ENCODE measurements at regions not wholly inside any gene's neighbourhood (a gene's known extent, or its start where the extent isn't known, plus 50 kb on each side); places are given as distances from the start of the nearest gene placed in this dataset.

DNA sequence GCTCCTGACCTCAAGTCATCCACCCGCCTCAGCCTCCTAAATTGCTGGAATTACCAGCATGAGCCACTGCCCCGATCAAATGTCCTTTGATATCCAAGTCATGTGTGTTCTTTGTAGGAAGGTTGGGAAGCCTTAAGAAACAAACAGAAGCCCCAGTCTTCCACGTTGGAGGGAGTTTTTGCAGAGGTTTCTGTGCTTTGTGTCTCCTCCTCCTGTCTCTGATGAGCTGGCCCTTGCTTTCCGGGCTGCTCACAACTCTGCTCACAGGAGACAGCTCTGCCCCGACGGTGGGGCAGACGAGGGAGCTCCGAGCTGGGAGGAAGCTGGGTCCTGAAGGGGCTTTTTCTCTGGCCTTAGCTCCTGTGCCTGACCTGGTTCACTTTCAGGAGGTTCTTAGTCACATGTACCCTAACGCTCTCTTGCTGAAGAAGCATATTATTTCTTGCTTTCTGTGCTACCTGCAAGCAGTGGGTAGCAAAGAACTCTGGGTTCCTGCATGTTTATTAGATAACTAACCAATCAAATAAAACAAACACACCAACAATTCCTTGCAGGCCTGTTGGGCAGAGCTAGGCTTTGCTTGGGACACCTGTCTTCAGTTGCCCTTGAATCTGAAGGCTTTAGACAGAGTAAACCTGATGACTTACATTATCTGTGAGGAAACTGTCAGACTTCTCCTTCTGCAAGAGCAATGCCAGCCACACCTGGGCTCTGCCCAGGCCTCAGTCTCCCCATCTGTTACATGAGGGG is 52.6 kb upstream of the SMAD6 start:
- ATAC-seq (ENCODE audit: insufficient read depth, low read depth) (no peak), DNase-seq (no peak)
- H3K27me3 ChIP-seq (ENCODE audit: insufficient read depth, low read length, poor library complexity), result no peaks in the 10 kb centered on the region
- no peak overlapping the region for H3K9ac ChIP-seq (ENCODE audit: low read depth, low read length)
- H3K4me1 ChIP-seq (ENCODE audit: insufficient read depth, low read length), result no peaks in the 10 kb centered on the region
- H3K9me3 ChIP-seq (ENCODE audit: insufficient read depth, low read length, severe bottlenecking), result no peaks in the 10 kb centered on the region
- H3K27ac ChIP-seq (ENCODE audit: low read length), result no peak overlapping the region
- no peaks in the 10 kb centered on the region for H4K20me1 ChIP-seq (ENCODE audit: insufficient read depth, low read length)
- H3K36me3 ChIP-seq (ENCODE audit: insufficient read depth, low read length), result no peaks in the 10 kb centered on the region
- H3K79me2 ChIP-seq (ENCODE audit: insufficient read depth, low read length), result no peaks in the 10 kb centered on the region
- no peak overlapping the region for H3K4me2 ChIP-seq (ENCODE audit: insufficient read depth, low read length)
- no peak overlapping the region for H2AFZ ChIP-seq (ENCODE audit: low read depth, low read length)
- H3K4me3 ChIP-seq (ENCODE audit: low read depth in 1 of 2, low read length in 2 of 2), result no peak overlapping the region
- TF ChIP-seq EZH2 (IDR thresholded peaks at IDR 0.05; ENCODE audit: borderline replicate concordance, low read depth, low read length, severe bottlenecking) (no peak), CTCF (IDR thresholded peaks at IDR 0.05; ENCODE audit: borderline replicate concordance, extremely low read depth, low read length, poor library complexity, severe bottlenecking) (no peak)

GRCh38 chr15:66650433-66650832 is 51.6 kb upstream of the SMAD6 start:
- no peaks in the 10 kb centered on the region for H3K9me3 ChIP-seq (ENCODE audit: insufficient read depth, low read length, severe bottlenecking)
- no peaks in the 10 kb centered on the region for H3K36me3 ChIP-seq (ENCODE audit: insufficient read depth, low read length)
- ATAC-seq (ENCODE audit: insufficient read depth, low read depth), result no peak
- TF ChIP-seq EZH2 (IDR thresholded peaks at IDR 0.05; ENCODE audit: borderline replicate concordance, low read depth, low read length, severe bottlenecking) (no peak), CTCF (IDR thresholded peaks at IDR 0.05; ENCODE audit: borderline replicate concordance, extremely low read depth, low read length, poor library complexity, severe bottlenecking) (no peak)
- no peaks in the 10 kb centered on the region for H3K27me3 ChIP-seq (ENCODE audit: insufficient read depth, low read length, poor library complexity)
- no peak overlapping the region for H2AFZ ChIP-seq (ENCODE audit: low read depth, low read length)
- H3K4me1 ChIP-seq (ENCODE audit: insufficient read depth, low read length), result no peaks in the 10 kb centered on the region
- H3K4me2 ChIP-seq (ENCODE audit: insufficient read depth, low read length), result no peak overlapping the region
- no peak overlapping the region for H3K9ac ChIP-seq (ENCODE audit: low read depth, low read length)
- no peaks in the 10 kb centered on the region for H4K20me1 ChIP-seq (ENCODE audit: insufficient read depth, low read length)
- no peaks in the 10 kb centered on the region for H3K79me2 ChIP-seq (ENCODE audit: insufficient read depth, low read length)
- DNase-seq, result no peak
- no peak overlapping the region for H3K27ac ChIP-seq (ENCODE audit: low read length)
- no peak overlapping the region for H3K4me3 ChIP-seq (ENCODE audit: low read depth in 1 of 2, low read length in 2 of 2)

GRCh38 chr15:66651198-66651597 is 50.8 kb upstream of the SMAD6 start:
- H3K4me3 ChIP-seq (ENCODE audit: low read depth in 1 of 2, low read length in 2 of 2), result no peak overlapping the region
- H3K9me3 ChIP-seq (ENCODE audit: insufficient read depth, low read length, severe bottlenecking), result no peaks in the 10 kb centered on the region

More at GRCh38 chr15:66651198-66651597, 50.8 kb upstream of the SMAD6 start:
- ATAC-seq (ENCODE audit: insufficient read depth, low read depth) (no peak), DNase-seq (no peak)
- Histone ChIP-seq H3K27ac (ENCODE audit: low read length) (no peak overlapping the region), H2AFZ (ENCODE audit: low read depth, low read length) (no peak overlapping the region), H4K20me1 (ENCODE audit: insufficient read depth, low read length) (no peaks in the 10 kb centered on the region), H3K79me2 (ENCODE audit: insufficient read depth, low read length) (no peaks in the 10 kb centered on the region), H3K4me2 (ENCODE audit: insufficient read depth, low read length) (no peak overlapping the region), H3K27me3 (ENCODE audit: insufficient read depth, low read length, poor library complexity) (no peaks in the 10 kb centered on the region), H3K4me1 (ENCODE audit: insufficient read depth, low read length) (no peaks in the 10 kb centered on the region), H3K9ac (ENCODE audit: low read depth, low read length) (no peak overlapping the region), H3K36me3 (ENCODE audit: insufficient read depth, low read length) (no peaks in the 10 kb centered on the region)
- TF ChIP-seq EZH2 (IDR thresholded peaks at IDR 0.05; ENCODE audit: borderline replicate concordance, low read depth, low read length, severe bottlenecking) (no peak), CTCF (IDR thresholded peaks at IDR 0.05; ENCODE audit: borderline replicate concordance, extremely low read depth, low read length, poor library complexity, severe bottlenecking) (no peak)

Measured in DND-41 (cell line).